OCI-LY1 (cell line): ENCODE measurements at regions not wholly inside any gene's neighbourhood (a gene's known extent, or its start where the extent isn't known, plus 50 kb on each side); places are given as distances from the start of the nearest gene placed in this dataset.

ENCODE experiments used
- EZH2 ChIP-seq: fragments of 200-600 bp; sonication (generic), shearing (Covaris generic); IDR thresholded peaks from 2 replicates; pipeline ENCODE4 v1.8.0; 2017; ENCODE audit warnings: borderline replicate concordance, mixed run types, mild to moderate bottlenecking, antibody characterized with exemption, low read length, moderate library complexity, mixed read lengths
- TF ChIP-seq, protein P1 (sequence below): fragments of 200-600 bp; sonication (generic), shearing (Covaris generic); IDR thresholded peaks from 2 replicates; pipeline ENCODE4 v1.5.1; 2017; ENCODE audit warnings: mild to moderate bottlenecking, antibody characterized with exemption, low read length, moderate library complexity, mixed read lengths

DNA sequence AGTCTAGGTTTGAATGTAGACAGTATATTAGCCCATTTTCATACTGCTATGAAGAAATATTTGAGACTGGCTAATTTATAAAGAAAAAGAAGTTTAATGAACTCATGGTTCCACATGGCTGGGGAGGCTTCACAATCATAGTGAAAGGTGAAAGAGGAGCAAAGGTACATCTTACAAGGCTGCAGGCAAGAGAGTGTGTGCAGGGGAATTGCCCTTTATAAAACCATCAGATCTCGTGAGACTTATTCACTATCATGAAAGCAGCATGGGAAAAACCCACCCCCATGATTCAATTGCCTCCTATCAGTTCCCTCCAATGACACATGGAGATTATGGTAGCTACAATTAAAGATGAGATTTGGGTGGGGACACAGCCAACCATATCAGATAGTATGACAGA lies 440.1 kb upstream of the ARHGEF26 start:
- TF ChIP-seq, protein P1, sequence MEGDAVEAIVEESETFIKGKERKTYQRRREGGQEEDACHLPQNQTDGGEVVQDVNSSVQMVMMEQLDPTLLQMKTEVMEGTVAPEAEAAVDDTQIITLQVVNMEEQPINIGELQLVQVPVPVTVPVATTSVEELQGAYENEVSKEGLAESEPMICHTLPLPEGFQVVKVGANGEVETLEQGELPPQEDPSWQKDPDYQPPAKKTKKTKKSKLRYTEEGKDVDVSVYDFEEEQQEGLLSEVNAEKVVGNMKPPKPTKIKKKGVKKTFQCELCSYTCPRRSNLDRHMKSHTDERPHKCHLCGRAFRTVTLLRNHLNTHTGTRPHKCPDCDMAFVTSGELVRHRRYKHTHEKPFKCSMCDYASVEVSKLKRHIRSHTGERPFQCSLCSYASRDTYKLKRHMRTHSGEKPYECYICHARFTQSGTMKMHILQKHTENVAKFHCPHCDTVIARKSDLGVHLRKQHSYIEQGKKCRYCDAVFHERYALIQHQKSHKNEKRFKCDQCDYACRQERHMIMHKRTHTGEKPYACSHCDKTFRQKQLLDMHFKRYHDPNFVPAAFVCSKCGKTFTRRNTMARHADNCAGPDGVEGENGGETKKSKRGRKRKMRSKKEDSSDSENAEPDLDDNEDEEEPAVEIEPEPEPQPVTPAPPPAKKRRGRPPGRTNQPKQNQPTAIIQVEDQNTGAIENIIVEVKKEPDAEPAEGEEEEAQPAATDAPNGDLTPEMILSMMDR, result no peak
- TF ChIP-seq EZH2, result no peak
